Epidermal melanocyte (primary cell): ENCODE measurements at regions not wholly inside any gene's neighbourhood (a gene's known extent, or its start where the extent isn't known, plus 50 kb on each side); places are given as distances from the start of the nearest gene placed in this dataset.

Source experiments
- DNase-seq: peaks from one replicate; pipeline ENCODE4 v3.0.0; 2011; ENCODE audit warnings: low spot score; ENCODE audit not compliant: insufficient read length

- no peak for DNase-seq
Observed at GRCh38 chr10:28922861-28923260, 245.5 kb downstream of the BAMBI start.

GRCh38 chr10:28924717-28925116, 247.4 kb downstream of the BAMBI start:
- DNase-seq = no peak

DNA sequence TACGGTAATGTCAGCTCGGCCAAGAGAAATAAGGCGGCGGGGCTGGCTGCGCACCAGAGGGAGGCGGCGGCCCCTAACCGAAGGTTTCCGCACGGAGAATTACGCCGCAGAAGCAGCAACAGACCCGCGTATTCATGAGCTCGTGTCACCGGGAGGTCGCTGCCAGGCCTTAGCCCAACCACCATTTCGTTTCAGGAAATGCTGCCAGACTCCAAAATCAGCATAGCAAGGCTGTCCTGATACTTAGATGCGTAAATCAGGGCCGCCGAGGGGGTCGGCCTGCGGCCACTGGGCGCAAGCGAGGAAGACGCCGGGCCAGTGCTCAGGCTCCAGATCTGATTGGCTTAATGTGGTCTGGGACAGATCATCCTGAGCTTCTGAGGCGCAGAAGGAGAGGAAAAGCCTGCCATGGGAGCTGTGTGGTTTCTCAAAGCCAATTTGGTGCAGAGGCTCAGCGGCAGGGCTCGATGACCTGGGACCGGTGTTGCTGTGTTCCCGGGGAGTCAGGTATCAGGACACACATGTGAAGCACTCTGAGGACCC, 247.9 kb downstream of the BAMBI start:
- DNase-seq = no peak

- no peak for DNase-seq
Observed at GRCh38 chr10:28926932-28927331, 249.6 kb downstream of the BAMBI start.

DNA sequence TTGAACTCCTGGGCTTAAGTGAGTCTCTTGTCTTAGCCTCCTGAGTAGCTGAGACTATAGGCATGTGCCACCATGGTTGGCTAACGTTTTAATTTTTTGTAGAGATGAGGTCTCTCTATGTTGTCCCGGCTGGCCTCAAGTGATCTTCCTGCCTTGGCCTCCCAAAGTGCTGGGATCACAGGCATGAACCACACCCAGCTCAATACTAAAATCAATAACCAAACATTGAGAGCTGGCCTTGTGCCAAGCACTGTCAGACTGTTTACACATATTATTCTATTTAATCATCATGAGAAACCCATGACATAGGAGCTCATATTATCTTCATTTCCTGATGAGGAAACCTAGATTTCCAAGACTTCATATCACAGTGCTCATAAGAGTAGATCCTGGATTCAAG, 251.2 kb downstream of the BAMBI start:
- no peak for DNase-seq

DNA sequence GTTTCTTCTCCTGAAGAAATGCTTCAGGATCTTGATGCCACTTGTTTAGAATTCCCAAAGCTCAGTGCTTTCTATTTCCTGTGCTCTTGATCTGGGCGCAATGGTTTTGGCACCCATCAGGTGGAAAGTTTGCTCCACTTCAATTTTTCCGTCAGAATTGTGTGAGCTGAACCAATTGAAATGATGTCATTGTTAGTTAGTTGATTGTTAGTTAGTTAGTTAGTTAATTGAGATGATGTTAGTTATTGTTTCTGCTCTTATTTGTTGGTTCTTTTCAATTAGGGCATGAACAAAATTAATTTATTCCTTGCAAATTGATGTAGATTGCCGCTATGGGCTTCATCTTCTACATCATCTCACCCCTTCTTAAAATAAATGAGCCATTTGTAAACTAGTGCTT, 252.6 kb downstream of the BAMBI start:
- no peak for DNase-seq

DNA sequence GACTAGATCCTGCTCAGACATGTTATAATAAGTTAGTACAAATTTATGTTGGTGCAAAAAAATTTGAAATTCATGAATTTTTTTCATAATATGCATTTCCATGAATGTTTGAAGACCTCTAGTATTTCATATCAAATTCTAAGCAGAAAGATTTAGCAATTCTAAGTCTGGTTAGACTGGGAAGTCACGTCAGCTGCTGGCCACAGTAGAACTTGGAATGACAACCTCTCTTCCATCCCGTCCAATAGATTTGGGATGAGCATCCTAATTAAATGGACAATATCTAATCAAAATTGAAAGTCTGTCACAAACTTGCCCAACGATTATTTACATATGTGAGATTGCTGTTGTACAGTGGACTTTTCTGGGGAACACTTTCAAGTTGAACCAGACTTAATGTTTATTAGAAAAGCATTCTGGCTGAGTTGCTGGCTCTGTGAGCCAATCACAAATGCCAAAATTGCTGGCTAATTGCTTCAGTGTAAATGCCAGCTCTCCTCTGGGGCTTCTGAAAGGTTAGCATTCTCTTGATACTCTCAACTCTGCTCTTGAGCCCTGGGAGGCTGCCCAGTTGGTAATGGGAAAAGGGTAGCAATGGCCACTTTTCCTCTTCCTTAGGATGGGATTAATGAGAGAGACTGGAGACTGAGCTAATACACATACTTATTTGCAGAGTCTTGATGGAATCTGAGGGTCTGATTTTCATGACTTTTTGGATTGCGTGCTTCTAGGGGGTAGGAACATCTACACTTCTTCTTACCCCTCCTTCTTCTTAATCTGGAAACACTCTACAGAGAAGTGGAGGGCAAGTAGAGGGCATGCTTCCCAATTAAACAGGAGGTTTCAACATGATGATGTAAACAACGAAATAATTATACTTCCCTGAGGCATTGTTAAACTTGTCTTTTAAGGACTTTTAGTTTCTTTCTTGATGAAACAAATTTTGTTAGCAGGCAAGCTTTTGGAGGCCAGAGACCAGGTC, 253.5 kb downstream of the BAMBI start:
- no peak for DNase-seq

DNA sequence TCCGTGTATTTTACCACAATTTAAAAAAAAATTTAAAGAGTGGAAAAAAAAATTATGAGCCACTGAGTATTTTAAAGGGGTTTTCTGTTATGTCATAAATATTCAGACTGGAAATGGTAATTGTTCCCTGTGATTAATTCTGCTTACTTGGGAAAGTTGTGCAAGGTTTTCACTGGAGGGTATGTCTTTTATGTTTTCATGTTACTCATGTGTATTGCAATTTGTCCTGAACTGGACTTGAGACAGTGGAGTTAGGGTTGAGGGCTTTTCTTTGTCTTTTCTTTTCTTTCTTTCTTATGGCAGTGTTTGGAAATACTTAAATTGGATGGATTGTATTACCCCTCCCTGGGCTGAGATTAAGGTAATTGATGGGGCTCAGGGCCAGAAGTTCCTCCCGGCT, 257.7 kb downstream of the BAMBI start:
- no peak for DNase-seq

- no peak for DNase-seq
Observed at GRCh38 chr10:28937959-28938358, 260.6 kb downstream of the BAMBI start.

GRCh38 chr10:28938745-28939144, 261.4 kb downstream of the BAMBI start:
- no peak for DNase-seq

DNA sequence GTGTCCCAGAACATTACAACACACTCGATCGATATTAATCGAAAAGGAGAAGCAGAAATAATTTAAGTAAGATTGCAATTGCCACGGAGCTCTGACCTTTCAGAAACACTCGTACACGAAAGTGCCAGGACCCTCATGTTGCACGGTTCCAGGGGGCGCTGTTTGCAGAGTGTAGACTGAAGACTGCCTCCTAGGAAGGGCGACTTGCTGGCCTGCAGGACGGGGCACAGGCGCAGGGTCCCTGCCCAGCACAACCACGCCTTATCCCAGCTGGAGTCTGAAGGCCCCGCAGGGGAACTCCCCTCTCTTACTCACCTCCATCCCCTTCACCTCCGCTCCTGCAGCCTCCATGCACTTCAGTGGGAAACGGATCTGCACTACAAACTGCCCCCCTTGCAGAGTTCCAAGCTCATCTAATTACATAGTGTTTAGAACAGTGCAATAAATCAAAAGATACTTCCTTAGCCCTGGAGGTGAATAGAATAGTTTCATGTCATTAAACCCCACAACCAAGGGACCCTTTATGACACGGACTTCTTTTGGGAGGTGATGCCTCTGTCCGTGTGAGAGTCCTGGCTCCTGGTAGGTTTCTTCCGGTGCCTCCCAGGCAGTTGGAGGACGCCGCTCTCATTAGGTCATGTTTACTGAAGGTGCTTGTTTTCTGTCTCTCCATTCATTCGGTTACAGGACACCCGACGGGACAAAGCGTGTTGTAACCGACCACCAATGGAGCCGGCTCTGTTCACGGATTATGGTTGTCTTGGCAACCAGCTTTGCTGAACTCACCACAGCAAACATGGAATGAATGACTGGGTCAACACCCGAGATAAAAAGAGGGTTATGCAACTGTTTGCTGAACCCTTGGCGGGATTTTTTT, 262.2 kb downstream of the BAMBI start:
- DNase-seq = no peak

DNA sequence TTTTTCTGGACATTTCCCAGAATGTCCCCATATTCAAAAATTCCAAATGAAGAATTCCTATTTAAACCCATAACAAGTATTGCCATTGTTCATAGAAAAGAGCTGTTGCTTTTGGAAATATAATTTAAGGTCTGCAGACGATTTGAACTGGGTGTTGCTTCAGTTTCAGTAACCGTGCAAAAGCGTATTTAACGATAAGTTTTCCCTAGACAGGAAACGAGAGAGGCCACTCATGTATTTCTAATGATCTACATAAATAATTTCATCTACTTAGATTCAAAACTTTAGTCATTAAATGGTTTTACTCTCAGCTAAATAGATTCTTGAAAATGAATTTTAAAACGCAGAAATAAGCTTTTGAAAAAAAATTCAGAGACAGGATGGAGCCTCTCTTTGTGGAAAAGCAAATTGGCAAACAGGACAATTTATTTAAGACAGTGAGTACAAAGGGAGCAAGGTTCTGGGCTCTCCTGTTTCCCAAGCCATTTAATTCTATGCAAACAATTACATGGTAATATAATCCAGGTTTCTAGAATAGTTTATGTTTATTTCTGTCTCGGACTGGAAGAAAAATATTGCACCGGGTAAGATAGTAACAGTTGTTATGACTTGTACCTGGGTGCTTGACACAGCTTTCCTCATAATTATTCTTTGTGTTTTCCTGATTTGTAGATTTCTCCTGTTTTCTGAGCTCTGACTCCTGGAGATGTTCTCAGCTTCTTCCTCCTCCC, 263.0 kb downstream of the BAMBI start:
- no peak for DNase-seq

- no peak for DNase-seq
Observed at GRCh38 chr10:28942012-28942411, 264.7 kb downstream of the BAMBI start.

DNA sequence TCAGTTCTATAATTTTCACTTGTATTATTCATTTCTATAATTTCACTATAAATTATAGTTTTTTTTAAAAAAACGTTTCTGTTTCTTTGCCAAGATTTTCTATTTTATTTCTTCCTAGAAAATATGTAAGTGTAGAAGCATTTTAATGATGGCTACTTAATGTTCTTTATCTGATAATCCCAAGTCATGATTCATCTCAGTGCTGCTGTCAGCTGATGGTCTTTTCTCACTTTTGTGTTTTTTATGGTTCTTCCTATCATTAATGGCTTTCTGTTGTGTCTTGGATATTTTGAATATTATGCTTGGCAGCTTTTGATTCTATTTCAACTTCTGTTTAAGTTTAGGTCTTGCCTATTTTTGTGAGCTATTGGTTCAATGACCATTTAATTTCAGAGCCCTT, 268.6 kb downstream of the BAMBI start:
- no peak for DNase-seq

DNA sequence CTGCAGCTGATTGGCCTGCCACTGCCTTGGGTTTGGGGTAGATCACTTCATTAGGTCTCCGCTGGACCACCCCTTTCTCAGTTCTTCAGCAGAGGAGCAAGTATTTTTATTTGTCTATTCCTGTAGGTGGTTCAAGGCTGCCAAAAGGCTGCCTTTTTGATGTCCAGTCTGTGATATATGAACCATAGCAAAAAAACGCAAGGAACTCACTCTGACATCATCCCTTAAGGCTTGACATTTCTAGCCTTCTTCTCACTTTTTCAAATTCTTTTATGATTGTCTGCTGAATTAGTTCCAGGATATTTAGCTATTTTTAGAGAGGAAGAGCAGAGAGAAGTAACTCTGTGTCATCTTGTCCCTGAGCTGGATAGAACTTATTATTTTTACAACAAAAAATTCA, 269.2 kb downstream of the BAMBI start:
- DNase-seq = no peak

- DNase-seq = no peak
Observed at GRCh38 chr10:28947171-28947570, 269.9 kb downstream of the BAMBI start.

DNA sequence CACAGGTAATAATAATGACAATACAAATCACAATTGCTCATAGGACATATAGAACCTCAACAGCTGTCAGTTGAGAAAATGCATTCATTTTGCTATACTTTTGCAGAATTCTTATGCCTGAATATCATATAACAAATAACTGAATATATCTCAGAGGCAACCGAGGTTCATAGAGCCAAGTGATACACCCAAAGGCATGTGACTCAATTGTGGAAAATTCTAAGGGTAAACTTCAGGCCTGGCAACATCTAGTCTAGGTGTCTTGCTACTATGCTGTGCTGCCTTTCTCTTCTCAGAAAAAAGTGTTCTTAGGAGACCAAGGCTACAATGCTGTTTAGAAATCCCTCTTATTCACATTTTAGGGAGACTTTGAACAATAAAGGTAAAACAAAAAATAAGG, 270.7 kb downstream of the BAMBI start:
- no peak for DNase-seq

GRCh38 chr10:28949005-28950004, 272.0 kb downstream of the BAMBI start:
- no peak for DNase-seq

DNA sequence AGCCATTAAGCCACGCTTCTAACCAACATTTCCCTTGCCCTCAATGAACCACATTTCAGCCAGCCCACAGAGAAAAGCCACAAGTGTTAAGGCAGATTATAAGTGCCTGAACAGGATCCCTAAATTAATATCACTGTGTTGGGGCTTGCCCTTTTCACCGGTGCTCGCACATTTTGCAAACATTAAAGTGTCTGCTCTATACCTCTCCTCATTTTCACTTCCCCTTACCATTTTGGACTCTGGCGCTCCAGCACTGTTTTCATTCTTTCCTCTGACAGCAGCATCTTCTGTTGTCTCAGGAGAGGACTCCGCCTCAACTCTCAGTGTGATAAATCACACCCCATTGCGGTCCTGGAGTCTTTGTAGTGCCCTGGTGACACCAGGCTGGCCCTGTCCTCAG, 274.2 kb downstream of the BAMBI start:
- DNase-seq = no peak

GRCh38 chr10:28952523-28952922, 275.2 kb downstream of the BAMBI start:
- no peak for DNase-seq
